ENCODE measurements at regions not wholly inside any gene's neighbourhood (a gene's known extent, or its start where the extent isn't known, plus 50 kb on each side); places are given as distances from the start of the nearest gene placed in this dataset.
"Not testable (repeated sequence)": the region's sequence is repeated elsewhere in the genome, so short reads cannot be mapped to it uniquely, and the experiment has no call there.

GRCh38 chr6:50404643-50405042 lies 308.7 kb upstream of the TFAP2D start:
- ATAC-seq (no peak), DNase-seq (ENCODE audit: low read depth, low spot score) (no peak)
- in situ Hi-C loops (cut with HindIII; ENCODE audit: low pct_unique_long_range_greater_than_20kb, low sequenced_read_pairs) (no loop called here), intact Hi-C loops (cut with micrococcal nuclease; ENCODE audit: unreplicated experiment) (no loop called here)
- H3K27ac ChIP-seq (ENCODE audit: low read length): no peak overlapping the region
- TF ChIP-seq SIN3A (IDR thresholded peaks at IDR 0.05; ENCODE audit: borderline replicate concordance, insufficient read depth, low read depth, low read length) (no peak), CTCF (IDR thresholded peaks at IDR 0.05) (no peak), TCF7L2 (IDR thresholded peaks at IDR 0.05; ENCODE audit: low read depth, low read length) (no peak), REST (IDR thresholded peaks at IDR 0.05; ENCODE audit: insufficient read depth in 1 of 2, low read depth in 2 of 2, low read length in 1 of 2) (no peak), POLR2AphosphoS5 (IDR thresholded peaks at IDR 0.05; ENCODE audit: low read depth, low read length) (no peak)
- no peak overlapping the region for H3K4me3 ChIP-seq (ENCODE audit: low read depth in 2 of 2, low read length in 2 of 2)
- H3K27me3 ChIP-seq (ENCODE audit: control insufficient read depth, insufficient read depth, low read length): no peaks in the 10 kb centered on the region
- H3K4me1 ChIP-seq (ENCODE audit: control insufficient read depth, insufficient read depth, low read length): no peaks in the 10 kb centered on the region
- ChIA-PET POLR2A (no interaction called here), CTCF (no interaction called here)
- H3K36me3 ChIP-seq (ENCODE audit: control insufficient read depth, insufficient read depth, low read length): no peaks in the 10 kb centered on the region
- no TSS peak for BruUV-seq (replicated peaks)
- H3K9me3 ChIP-seq (ENCODE audit: control insufficient read depth, insufficient read depth, low read depth, low read length): no peaks in the 10 kb centered on the region

GRCh38 chr6:50410579-50410978 lies 302.7 kb upstream of the TFAP2D start:
- ATAC-seq (no peak), DNase-seq (ENCODE audit: low read depth, low spot score) (no peak)
- Histone ChIP-seq H3K36me3 (ENCODE audit: control insufficient read depth, insufficient read depth, low read length) (no peaks in the 10 kb centered on the region), H3K27ac (ENCODE audit: low read length) (no peak overlapping the region), H3K4me1 (ENCODE audit: control insufficient read depth, insufficient read depth, low read length) (no peaks in the 10 kb centered on the region), H3K27me3 (ENCODE audit: control insufficient read depth, insufficient read depth, low read length) (no peaks in the 10 kb centered on the region), H3K9me3 (ENCODE audit: control insufficient read depth, insufficient read depth, low read depth, low read length) (no peaks in the 10 kb centered on the region), H3K4me3 (ENCODE audit: low read depth in 2 of 2, low read length in 2 of 2) (no peak overlapping the region)
- CTCF ChIA-PET: interaction anchor here (0.7 kb wide), 1 partner anchor 9 kb away, joined by 3 read pairs; no protein-coding TSS in a partner anchor
- intact Hi-C loops (cut with micrococcal nuclease; ENCODE audit: unreplicated experiment) (no loop called here), in situ Hi-C loops (cut with HindIII; ENCODE audit: low pct_unique_long_range_greater_than_20kb, low sequenced_read_pairs) (no loop called here)
- TF ChIP-seq POLR2AphosphoS5 (IDR thresholded peaks at IDR 0.05; ENCODE audit: low read depth, low read length): no peak
- no TSS peak for BruUV-seq (replicated peaks)
- POLR2A ChIA-PET: no interaction called here

GRCh38 chr6:50421041-50421440 lies 292.3 kb upstream of the TFAP2D start:
- CTCF ChIA-PET; H3K4me1 ChIP-seq (ENCODE audit: control insufficient read depth, insufficient read depth, low read length); H3K27ac ChIP-seq (ENCODE audit: low read length); ATAC-seq; H3K4me3 ChIP-seq (ENCODE audit: low read depth in 2 of 2, low read length in 2 of 2); H3K36me3 ChIP-seq (ENCODE audit: control insufficient read depth, insufficient read depth, low read length); H3K9me3 ChIP-seq (ENCODE audit: control insufficient read depth, insufficient read depth, low read depth, low read length); in situ Hi-C loops (cut with HindIII; ENCODE audit: low pct_unique_long_range_greater_than_20kb, low sequenced_read_pairs); POLR2A ChIA-PET; DNase-seq (ENCODE audit: low read depth, low spot score); intact Hi-C loops (cut with micrococcal nuclease; ENCODE audit: unreplicated experiment); H3K27me3 ChIP-seq (ENCODE audit: control insufficient read depth, insufficient read depth, low read length); BruUV-seq (replicated peaks): not testable (repeated sequence)
